ENCODE measurements at regions not wholly inside any gene's neighbourhood (a gene's known extent, or its start where the extent isn't known, plus 50 kb on each side); places are given as distances from the start of the nearest gene placed in this dataset.

DNA sequence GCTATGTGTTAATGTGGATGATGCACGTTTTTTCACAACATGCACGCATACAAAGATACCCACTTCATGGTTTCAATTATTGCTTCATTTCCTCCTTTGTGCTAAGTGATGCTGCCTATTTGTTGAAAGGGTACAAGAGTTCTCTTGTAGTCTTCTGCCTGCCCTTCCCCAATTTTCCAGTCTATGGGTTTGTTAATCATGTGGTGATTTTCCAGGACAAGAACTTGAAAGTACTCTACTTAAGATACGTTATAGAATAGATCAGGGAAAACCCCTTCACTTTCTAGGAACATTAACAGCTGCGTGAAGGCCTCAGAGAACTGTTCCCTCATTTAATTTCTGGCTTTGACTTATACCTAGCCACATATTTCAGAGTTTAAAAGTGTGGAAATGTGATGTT, 52.1 kb upstream of the SLC44A3 start:
- TF ChIP-seq EZH2phosphoT487 (IDR thresholded peaks at IDR 0.05; ENCODE audit: insufficient read depth, low read depth) (no peak), EZH2 (IDR thresholded peaks at IDR 0.05; ENCODE audit: insufficient read depth, poor library complexity, severe bottlenecking) (no peak)
